Activated T-cell treated with anti-CD3 and anti-CD28 coated beads, Interleukin-2, amount 50 U/mL, for 24 hours (primary cell): ENCODE measurements at regions not wholly inside any gene's neighbourhood (a gene's known extent, or its start where the extent isn't known, plus 50 kb on each side); places are given as distances from the start of the nearest gene placed in this dataset.

Source experiments
- DNase-seq: peaks from one replicate; pipeline ENCODE4 v3.0.0-alpha.2; 2020
- H3K27ac Mint-ChIP-seq: 2 replicates; pipeline ENCODE4 v1.8.0; 2020; ENCODE audit warnings: mild to moderate bottlenecking, mixed read lengths
- H3K27me3 Mint-ChIP-seq: 2 replicates; pipeline ENCODE4 v1.8.0; 2020; ENCODE audit warnings: mixed read lengths
- H3K36me3 Mint-ChIP-seq: 2 replicates; pipeline ENCODE4 v1.8.0; 2020; ENCODE audit warnings: low read depth, mixed read lengths
- H3K4me1 Mint-ChIP-seq: 2 replicates; pipeline ENCODE4 v1.8.0; 2020; ENCODE audit warnings: low read depth, mixed read lengths
- H3K4me3 Mint-ChIP-seq: 2 replicates; pipeline ENCODE4 v1.8.0; 2020; ENCODE audit warnings: mild to moderate bottlenecking, moderate library complexity, mixed read lengths
- H3K9me3 Mint-ChIP-seq: 2 replicates; pipeline ENCODE4 v1.8.0; 2020; ENCODE audit warnings: mixed read lengths

DNA sequence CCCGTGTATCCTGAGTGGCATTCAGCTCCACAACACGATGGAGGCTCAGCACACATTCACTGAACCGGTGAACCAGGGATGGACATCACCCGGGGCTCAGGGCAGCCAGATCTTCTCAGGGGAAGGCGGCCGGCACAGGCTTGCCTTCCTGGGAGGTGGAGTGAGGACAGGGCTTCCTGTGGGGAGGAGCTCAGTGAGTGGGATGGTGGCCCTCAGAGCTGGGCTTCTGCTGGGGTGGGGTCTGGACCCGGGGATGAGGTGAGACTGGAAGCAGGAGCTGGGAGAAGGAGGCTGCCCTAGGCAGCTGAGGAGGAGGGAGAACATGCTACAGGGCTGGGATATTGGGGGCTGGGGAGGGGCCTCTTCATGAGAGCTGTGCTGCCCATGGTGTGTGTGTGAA is 58.5 kb upstream of the PRR23E start:
- H3K4me1 Mint-ChIP-seq = peaks cover 9% of the 10 kb centered on the region

GRCh38 chr3:127134887-127135240 is 58.1 kb upstream of the PRR23E start:
- Mint-ChIP-seq H3K36me3 (no peaks in the 10 kb centered on the region), H3K27me3 (peaks cover 56% of the 10 kb centered on the region), H3K9me3 (no peaks in the 10 kb centered on the region), H3K27ac (no peak overlapping the region), H3K4me3 (no peak overlapping the region), H3K4me1 (peaks cover 9% of the 10 kb centered on the region)
- no peak for DNase-seq

More for the DNA sequence above, 58.5 kb upstream of the PRR23E start:
- no peaks in the 10 kb centered on the region for H3K36me3 Mint-ChIP-seq
- peaks cover 56% of the 10 kb centered on the region for H3K27me3 Mint-ChIP-seq
- H3K27ac Mint-ChIP-seq = no peak overlapping the region
- DNase-seq = no peak
- no peaks in the 10 kb centered on the region for H3K9me3 Mint-ChIP-seq
- no peak overlapping the region for H3K4me3 Mint-ChIP-seq

- H3K36me3 Mint-ChIP-seq = no peaks in the 10 kb centered on the region
- H3K27me3 Mint-ChIP-seq = peaks cover 56% of the 10 kb centered on the region
- peak overlapping the region; percentile 4 for H3K4me3 Mint-ChIP-seq
- DNase-seq = no peak
- peaks cover 9% of the 10 kb centered on the region for H3K4me1 Mint-ChIP-seq
- no peaks in the 10 kb centered on the region for H3K9me3 Mint-ChIP-seq
- H3K27ac Mint-ChIP-seq = no peak overlapping the region
These were observed 57.5 kb upstream of the PRR23E start for GRCh38 chr3:127135241-127136023.

DNA sequence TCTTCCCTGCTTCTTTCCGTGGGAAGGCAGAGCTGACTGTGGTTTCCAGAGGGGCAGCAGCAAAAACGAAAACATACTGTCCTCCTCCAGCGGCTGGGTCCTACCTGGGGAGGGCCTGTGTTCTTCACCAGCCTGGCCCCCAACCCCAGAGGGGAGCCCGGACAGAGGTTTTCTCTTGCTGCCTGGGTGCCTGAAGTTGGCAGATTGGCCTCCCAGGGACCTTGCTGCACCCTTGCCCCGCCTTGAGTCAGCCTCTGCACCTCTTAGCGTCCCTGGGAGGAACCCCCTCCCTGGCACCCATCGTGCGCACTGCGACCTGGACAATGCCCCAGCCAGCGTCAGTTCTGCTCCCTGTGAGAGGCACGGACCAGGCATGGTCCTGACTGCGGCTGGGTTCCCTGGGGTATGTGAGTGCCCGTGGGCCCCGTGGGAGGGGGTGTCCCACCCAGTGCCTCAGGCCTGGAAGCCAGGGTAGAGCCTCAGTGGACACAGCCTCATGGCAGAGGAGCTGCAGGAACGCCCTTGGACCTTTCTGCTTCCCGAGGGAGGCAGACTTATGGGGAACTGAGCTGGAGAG is 56.8 kb upstream of the PRR23E start:
- Mint-ChIP-seq H3K4me3 (no peak overlapping the region), H3K9me3 (no peaks in the 10 kb centered on the region), H3K36me3 (no peaks in the 10 kb centered on the region), H3K27ac (no peak overlapping the region), H3K27me3 (peaks cover 56% of the 10 kb centered on the region), H3K4me1 (peaks cover 9% of the 10 kb centered on the region)
- DNase-seq = no peak

DNA sequence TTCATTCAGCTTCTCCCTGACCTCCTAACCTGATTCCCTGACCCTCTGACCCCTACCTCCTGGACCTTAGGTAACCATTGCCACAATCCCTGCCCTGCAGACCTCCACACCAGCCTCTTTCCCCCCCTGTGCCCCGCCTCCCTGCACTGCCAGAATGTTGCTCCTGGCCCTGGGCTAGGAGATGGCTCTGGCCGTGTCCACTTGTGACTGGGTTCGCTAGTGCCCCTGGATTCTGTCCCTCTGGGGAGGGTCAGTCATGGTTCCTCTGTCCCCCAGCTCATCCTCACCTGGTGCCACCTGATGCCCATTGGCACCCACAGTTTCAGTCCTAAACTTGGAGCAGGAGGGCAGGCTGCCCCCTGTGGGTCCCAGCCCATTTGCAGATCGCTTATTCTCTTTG is 56.2 kb upstream of the PRR23E start:
- Mint-ChIP-seq H3K36me3 (no peaks in the 10 kb centered on the region), H3K27ac (no peak overlapping the region), H3K9me3 (no peaks in the 10 kb centered on the region), H3K4me1 (peaks cover 9% of the 10 kb centered on the region), H3K27me3 (peaks cover 56% of the 10 kb centered on the region), H3K4me3 (no peak overlapping the region)
- DNase-seq = no peak

- Mint-ChIP-seq H3K4me3 (no peak overlapping the region), H3K9me3 (no peaks in the 10 kb centered on the region), H3K27ac (no peak overlapping the region), H3K4me1 (peaks cover 9% of the 10 kb centered on the region), H3K27me3 (peaks cover 56% of the 10 kb centered on the region), H3K36me3 (no peaks in the 10 kb centered on the region)
- no peak for DNase-seq
These were observed 55.8 kb upstream of the PRR23E start for GRCh38 chr3:127137113-127137512.

GRCh38 chr3:127137757-127138536 is 55.0 kb upstream of the PRR23E start:
- H3K27me3 Mint-ChIP-seq = peaks cover 55% of the 10 kb centered on the region
- H3K9me3 Mint-ChIP-seq = peaks cover under 1% of the 10 kb centered on the region
- peaks cover 9% of the 10 kb centered on the region for H3K4me1 Mint-ChIP-seq
- H3K36me3 Mint-ChIP-seq = no peaks in the 10 kb centered on the region
- no peak overlapping the region for H3K4me3 Mint-ChIP-seq
- no peak overlapping the region for H3K27ac Mint-ChIP-seq
- no peak for DNase-seq

- DNase-seq = no peak
- Mint-ChIP-seq H3K27me3 (peaks cover 37% of the 10 kb centered on the region), H3K4me3 (no peak overlapping the region), H3K4me1 (peaks cover 8% of the 10 kb centered on the region), H3K36me3 (no peaks in the 10 kb centered on the region), H3K9me3 (peaks cover 3% of the 10 kb centered on the region), H3K27ac (no peak overlapping the region)
These were observed 53.1 kb upstream of the PRR23E start for GRCh38 chr3:127139601-127140500.

DNA sequence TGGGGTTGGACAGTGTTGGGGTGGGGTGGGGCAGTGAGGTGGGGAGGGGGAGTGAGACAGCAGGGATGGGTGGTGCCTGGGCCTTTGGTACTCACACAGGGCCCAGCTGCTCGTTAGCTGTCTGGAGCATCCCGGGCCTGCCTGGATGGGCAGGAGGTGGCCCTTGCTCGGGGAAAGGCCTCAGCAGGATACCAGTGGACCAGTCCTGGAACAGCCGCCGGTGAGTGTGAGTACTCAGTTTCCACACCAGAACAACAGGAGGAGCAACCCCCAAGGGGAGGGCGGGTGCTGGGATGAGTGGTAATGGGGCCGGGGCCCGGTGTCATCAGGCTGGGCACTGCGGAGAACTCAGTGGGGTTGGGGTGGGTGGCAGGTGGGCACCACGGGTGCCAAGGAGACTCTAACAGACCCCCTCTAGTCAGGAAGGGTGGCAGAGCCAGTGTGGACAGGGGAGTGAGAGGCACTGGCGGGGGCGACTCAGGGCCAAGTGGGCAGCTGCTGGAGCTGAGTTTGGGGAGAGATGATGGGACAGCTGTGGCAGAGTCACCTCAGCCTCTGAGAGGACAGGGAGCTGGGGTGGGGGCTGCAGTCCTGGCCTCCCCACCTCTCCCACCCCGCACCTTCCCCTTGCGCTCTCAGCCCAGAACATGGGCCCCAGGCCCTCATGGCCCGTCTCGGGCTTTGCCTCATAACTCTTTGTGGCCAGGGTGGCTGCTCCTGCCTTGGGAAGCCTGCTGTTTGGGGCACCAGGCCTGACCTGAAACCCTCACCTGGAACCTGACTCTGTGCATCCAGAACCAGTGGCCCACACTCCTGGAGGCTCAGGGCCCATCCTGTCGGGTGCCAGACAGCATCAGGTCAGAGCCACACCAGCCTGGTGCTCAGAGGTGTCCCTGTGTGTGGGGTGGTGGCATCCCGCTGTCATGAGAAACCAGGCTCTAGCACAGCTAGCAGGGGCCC is 52.1 kb upstream of the PRR23E start:
- Mint-ChIP-seq H3K4me3 (no peak overlapping the region), H3K4me1 (peaks cover 1% of the 10 kb centered on the region), H3K27ac (no peak overlapping the region), H3K9me3 (peaks cover 3% of the 10 kb centered on the region), H3K36me3 (no peaks in the 10 kb centered on the region), H3K27me3 (peaks cover 29% of the 10 kb centered on the region)
- no peak for DNase-seq

DNA sequence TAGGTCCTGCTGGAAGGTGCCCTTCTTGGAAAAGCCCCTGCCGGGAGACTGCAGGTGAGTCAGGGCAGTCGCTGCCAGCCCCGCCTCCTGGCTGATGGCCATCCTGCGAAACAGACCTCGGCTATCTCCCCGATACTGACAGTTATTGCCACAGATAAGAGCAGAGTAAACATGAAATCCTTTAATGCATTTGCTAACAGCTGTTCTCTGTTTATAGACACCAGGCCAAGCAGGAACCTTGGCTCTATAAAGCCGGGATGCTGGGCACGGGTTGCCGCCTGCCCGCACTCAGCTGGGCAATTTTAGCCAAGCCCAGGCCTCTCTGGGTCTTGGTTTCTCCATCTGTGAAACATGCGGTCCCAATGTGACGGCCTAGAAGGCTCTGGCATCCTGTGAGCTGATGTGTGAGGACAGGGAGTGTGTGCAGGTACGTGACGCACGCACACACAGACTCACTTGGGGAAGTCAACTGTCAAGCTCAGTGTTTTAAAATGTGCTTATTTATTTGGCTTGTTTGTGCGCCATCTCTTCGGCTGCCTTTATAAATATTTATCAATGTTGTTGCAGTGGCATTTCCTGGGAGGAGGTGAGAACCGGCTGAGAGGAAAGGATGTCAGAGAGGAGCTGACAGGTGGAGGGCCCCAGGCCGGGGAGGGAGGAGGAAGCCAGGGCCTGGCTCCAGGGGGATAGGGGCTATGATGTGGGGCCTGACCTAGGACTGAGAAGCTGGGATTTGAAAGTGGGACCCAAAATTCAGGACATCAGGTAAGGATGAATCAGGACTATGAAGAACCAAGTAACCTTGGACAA is 50.8 kb upstream of the PRR23E start:
- no peak overlapping the region for H3K4me3 Mint-ChIP-seq
- no peaks in the 10 kb centered on the region for H3K4me1 Mint-ChIP-seq
- H3K27me3 Mint-ChIP-seq = peaks cover 16% of the 10 kb centered on the region
- H3K27ac Mint-ChIP-seq = no peak overlapping the region
- no peak for DNase-seq
- no peaks in the 10 kb centered on the region for H3K36me3 Mint-ChIP-seq
- peaks cover 3% of the 10 kb centered on the region for H3K9me3 Mint-ChIP-seq
